Suppressor macrophage treated with lipopolysaccharide for 1 hour (primary cell): ENCODE measurements at regions not wholly inside any gene's neighbourhood (a gene's known extent, or its start where the extent isn't known, plus 50 kb on each side); places are given as distances from the start of the nearest gene placed in this dataset.
"Not testable (repeated sequence)": the region's sequence is repeated elsewhere in the genome, so short reads cannot be mapped to it uniquely, and the experiment has no call there.

Source experiments
- DNase-seq, 3 donors: peaks; one replicate each; pipeline ENCODE4 v3.0.0-alpha.2; 2020 to 2022

- DNase-seq: no peak
Observed at GRCh38 chr3:4897765-4898453, 81.3 kb upstream of the BHLHE40 start.

- DNase-seq: no peak
Observed at GRCh38 chr3:4898454-4899313, 80.6 kb upstream of the BHLHE40 start.

GRCh38 chr3:4899710-4900109, 79.5 kb upstream of the BHLHE40 start:
- no peak for DNase-seq

- no peak for DNase-seq
Observed at GRCh38 chr3:4900298-4900697, 78.9 kb upstream of the BHLHE40 start.

GRCh38 chr3:4904811-4905695, 74.2 kb upstream of the BHLHE40 start:
- DNase-seq: peak; percentile 36 to 58 (median 40)

- no peak for DNase-seq
Observed at GRCh38 chr3:4906107-4906621, 73.1 kb upstream of the BHLHE40 start.

DNA sequence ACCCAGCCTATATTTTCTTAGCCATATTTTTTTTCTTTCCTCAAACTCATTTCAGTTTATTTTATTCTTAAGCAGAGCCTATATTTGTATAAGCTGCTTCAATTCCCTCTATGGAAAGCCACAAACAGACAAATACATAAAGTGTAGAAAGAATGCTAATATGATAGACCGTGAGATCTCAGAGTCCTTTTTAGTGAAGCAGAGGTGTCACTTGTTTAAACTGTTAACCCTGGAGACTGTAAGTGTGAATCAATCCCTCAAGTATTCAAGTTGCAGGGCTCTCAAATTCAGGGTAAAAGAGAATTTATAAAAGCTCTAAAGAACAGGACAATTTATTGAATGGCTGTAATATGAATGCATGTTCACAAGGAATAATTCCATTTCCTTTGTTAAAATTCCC, 72.2 kb upstream of the BHLHE40 start:
- no peak for DNase-seq

DNA sequence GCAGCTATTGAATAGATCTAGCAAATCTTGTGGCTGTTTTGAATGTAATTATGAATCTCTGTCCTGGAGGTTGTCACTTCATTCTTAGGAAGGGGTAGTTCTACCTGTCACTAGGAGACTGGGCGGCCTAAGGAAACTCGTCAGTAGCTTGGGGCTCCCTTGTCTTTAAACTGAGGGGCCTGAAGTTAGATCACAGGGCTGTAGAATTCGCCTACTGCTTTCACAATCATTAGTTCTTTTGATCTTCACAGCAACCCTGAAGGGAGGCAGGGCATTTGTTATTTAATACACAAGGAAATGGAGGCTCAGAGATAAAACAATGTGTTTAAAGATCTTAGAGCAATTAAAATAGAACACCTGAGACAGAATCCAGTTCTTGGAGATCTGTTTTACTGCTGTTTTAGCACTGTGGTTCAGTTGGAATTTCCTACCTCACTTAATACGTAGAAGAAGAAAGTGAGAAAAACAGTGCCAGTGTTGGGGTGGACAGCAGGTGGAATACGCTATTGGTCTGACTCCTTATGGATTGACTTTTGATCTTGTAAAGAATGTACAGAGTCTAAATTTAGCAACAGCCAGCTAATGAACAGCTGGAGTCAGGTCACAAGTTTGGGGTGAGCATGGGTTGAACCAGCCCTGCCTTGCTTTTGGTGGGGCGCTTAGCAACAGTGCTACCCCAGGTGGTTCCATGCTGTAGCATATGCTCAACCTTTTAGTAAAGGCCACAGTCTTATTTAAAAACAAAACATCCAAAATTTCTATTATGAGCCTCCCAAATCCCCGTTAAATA, 71.4 kb upstream of the BHLHE40 start:
- DNase-seq: no peak

GRCh38 chr3:4908433-4909156, 70.6 kb upstream of the BHLHE40 start:
- no peak for DNase-seq

DNA sequence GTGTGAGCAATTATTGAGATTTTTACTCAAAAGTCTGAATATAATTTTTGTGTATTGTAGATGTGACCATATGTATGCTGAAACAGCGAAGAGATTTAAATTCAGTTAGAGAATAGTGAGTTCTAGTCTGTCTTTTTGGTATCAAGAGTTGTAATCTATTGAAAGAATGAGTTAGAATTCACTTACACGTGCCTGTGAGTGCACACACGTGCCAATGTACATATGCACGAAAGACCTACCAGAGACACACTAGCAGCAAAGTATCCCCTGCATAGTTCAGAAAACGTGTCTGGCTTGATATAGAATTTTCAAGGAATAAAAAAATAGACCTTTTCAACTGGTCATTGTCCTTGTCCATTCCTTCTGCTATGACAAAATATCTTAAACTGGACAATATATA, 64.8 kb upstream of the BHLHE40 start:
- DNase-seq: no peak

- DNase-seq: not testable (repeated sequence)
Observed at GRCh38 chr3:4921589-4921988, 57.6 kb upstream of the BHLHE40 start.

GRCh38 chr3:4926892-4927291, 52.3 kb upstream of the BHLHE40 start:
- DNase-seq: no peak

DNA sequence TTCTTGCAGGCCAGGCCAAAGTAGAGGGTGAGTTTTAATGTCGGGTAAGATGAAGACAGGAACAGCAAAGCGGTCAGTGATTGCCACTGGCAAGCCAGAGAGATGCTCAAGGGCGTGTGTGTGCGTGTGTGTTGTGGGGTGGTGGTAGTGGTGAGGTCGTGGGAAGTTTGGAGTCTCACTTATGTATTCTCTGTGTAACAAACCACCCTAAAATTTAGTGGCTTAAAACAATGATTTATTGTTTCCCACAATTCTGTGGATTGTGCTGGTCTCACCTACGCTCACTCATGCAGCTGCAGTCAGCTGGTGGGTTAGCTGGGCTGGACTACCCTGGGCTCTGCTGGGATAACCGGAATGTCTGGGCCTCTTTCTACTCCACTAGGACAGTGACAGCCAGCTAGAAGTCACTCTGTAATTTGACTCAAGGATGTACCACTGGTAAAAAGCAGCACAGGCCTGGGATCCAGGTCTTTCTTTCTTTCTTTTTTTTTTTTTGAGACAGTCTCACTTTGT, 50.9 kb upstream of the BHLHE40 start:
- no peak for DNase-seq
